GM21723 (cell line): ENCODE measurements at regions not wholly inside any gene's neighbourhood (a gene's known extent, or its start where the extent isn't known, plus 50 kb on each side); places are given as distances from the start of the nearest gene placed in this dataset.

Experiments
- ATAC-seq: cut with Tn5 transposase; IDR thresholded peaks from one replicate; pipeline ENCODE4 v1.9.1; 2021; ENCODE audit warnings: mild to moderate bottlenecking, moderate library complexity; ENCODE audit not compliant: unreplicated experiment

DNA sequence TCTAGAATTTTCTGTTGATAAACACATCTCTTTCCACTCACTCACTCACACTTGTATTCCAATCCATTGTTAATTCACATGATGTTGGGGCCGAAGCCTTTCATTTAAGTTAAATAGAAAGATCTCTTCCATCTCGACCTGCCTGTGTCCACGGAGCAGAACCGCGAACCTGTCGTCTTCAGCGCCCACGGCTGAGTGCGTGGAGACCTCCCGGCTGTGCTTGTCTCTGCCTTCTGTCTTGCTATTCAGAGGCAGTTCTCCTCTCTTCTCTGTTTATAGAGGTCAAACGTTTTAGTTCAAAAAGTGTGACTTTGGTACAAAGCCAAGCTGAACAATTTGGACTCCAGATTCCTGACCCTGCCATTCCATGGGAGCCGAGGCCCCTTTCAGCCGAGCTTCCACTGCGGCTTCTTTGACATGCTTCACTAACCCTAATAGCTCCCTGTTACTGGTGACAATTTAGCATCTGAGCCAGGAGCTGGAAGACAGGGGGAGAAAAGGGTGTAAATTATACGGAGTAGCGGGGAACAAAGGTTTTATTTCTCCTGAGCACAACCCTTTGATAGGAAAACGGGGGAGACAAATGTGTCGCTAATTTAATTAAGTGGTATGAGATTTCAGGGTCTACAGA, 314.4 kb upstream of the IRX4 start:
- no peak for ATAC-seq

DNA sequence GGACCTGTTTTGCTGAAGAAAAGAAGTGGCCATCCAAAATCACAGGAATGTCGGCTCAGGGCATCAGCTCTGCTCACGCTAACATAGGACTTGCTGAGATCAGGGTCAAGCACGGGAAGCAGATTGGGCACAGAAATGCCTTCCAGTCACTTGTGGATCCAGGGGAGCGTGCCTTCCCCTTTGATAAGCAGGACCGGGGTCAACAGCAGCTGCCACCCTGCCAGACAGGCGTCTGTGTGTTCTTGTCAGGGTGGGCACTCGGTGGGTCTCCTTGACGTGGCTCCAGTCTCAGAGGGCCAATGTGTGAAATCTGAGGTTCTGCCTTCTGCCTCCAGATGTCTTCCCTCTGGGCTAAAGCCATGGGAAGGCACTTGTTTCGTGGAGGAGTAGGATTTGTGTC, 313.7 kb upstream of the IRX4 start:
- no peak for ATAC-seq

GRCh38 chr5:2194949-2195348, 312.2 kb upstream of the IRX4 start:
- ATAC-seq: no peak

- no peak for ATAC-seq
These were observed 311.5 kb upstream of the IRX4 start for GRCh38 chr5:2194236-2194555.

DNA sequence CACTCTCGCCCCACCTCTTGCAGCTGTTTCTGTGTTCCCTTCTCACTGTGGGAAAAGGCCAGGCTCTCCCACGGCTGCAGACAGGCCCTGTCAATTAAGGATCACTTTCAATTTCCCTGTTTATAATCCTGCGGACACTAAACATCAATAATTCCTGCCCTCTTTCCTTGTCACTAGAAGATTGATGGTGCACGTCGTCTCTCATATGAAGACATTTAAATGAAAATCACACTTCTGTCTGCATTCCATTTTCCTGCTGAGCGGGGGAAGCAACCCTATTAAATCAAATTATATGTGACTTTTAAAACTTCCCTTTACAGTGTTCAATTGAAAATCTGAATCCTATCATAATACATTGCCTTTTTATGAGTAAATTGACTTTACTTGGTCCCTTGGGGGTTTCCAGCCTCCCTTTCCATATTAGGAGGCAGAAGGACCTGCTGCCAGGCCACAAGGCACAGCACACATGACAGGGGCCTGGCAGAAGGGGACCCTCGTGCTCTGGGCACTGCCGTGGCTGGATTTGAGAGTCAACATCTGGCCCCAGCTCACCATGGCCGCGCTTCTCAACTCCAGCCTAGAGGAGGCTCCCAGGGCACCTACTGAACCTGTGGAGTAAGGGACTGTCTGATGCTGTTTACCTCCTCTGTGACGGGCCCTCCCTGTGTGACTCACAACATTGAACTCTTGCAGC, 311.0 kb upstream of the IRX4 start:
- no peak for ATAC-seq

- no peak for ATAC-seq
These were observed 310.4 kb upstream of the IRX4 start for GRCh38 chr5:2193142-2193541.

GRCh38 chr5:2192496-2192895, 309.8 kb upstream of the IRX4 start:
- no peak for ATAC-seq

- ATAC-seq: no peak
These were observed 309.2 kb upstream of the IRX4 start for GRCh38 chr5:2191972-2192371.

DNA sequence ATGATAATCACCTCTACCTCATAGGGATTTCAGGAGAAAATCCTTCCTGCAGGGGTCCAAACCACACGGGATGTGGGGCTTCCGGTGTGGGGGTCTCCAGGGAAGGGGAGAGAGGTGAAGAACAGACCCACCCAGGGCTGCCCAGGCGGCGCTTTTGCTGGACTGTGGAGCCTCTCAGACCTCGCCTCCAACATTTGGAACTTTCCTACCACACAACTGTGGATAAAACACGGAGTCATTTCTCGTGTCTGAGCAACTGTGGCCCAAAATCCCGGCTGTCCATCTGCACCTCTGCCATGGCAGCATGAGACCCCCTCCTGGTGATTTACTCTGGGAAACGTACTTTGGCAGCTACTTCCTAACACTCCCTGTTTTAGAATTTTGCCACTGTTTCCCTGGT, 307.8 kb upstream of the IRX4 start:
- no peak for ATAC-seq

DNA sequence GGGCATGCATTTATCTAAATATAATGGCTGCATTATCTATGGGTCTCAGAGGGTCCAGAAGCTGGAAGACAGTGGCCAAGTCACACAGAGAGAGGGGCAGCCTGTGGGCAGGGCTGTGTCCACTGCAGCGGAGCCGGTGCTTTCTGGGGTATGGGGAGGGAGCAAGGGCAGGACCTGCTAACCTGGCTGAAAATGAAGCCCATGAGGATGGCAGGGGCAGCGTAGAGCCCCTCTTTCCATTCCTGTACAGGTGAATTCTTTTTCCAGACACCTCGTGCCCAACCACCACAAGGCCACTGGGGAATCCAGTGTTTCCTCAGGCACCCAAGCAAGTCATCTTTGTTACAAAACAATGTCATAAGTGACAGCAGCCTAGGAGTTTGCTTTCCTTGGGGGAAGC, 305.9 kb upstream of the IRX4 start:
- ATAC-seq: no peak

GRCh38 chr5:2188137-2188536, 305.4 kb upstream of the IRX4 start:
- ATAC-seq: no peak

DNA sequence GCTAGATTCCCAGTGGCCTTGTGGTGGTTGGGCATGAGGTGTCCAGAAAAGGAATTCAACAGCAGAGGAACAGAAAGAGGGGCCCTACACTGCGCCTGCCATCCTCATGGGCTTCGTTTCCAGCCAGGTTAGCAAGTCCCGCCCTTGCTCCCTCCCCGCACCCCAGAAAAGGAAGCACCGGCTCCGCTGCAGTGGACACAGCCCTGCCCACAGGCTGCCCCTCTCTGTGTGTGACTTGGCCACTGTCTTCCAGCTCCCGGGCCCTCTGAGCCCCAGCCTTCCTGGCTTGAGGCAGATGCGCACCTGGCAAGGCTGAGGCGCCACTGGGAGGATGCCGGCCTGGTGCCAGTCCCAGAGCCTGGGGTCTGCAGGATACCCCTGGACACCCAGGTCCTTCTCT, 305.0 kb upstream of the IRX4 start:
- no peak for ATAC-seq

DNA sequence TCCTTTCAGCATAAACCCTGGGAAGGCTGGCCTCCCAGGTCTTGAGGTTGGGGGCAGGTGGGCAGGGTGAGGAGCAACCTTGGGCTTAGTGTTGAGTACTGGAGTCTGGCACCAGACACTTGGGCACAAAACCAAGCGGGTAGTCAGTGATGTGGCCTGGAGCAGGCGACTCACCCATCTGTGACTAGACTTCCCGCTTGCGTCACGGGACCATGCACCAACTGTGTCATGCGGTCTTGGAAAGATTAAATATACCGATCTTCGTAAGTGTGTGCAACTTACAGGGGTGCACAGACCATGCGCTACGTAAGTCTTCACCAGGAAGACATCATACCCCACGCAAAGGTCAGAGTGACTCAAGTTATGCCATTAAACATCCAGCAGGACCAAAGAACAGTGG, 304.4 kb upstream of the IRX4 start:
- ATAC-seq: no peak

GRCh38 chr5:2186472-2187015, 303.8 kb upstream of the IRX4 start:
- ATAC-seq: no peak

- no peak for ATAC-seq
These were observed 303.1 kb upstream of the IRX4 start for GRCh38 chr5:2185646-2186471.

DNA sequence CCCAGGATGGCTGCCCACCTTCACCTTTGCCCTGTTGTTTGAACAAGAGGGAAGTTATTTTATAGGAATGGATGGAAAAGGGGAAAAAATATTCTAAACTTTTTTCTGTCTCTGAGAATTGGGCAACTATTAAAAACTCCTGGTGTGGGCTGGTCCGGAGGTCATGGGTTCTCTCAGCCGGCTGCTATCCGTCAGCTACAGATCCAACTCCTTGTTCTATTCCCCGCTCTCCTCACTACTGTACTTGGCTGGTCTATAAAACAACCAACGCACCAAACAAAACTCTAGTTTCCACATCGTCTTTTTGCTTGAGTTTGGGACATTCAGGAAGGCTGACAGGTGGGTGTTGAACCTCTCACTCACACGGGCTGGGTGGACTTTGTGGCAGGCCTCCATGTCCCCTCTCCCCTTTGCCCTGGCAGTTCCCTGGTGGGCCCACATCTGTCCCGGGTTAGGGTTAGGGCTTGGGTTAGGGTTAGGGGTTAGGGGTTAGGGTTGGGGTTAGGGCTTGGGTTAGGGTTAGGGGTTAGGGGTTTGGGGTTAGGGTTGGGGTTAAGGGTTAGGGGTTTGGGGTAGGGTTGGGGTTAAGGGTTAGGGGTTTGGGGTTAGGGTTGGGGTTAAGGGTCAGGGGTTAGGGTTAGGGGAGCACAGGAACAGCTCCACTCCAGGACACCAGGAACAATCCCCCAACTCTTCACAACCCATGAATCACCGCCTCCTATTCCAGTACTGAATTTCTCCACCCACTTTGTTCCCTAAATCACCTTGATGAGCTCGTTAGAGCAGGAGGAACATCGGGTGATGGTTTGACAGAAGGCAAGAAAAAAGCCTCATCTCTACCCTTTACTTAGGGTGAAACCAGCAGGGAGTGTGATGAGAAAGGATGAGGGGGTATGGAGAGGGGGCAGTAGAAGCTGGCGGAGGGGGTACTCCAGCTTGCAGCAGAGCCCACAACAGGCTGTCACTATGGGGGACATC, 302.1 kb upstream of the IRX4 start:
- no peak for ATAC-seq

- no peak for ATAC-seq
These were observed 301.3 kb upstream of the IRX4 start for GRCh38 chr5:2184026-2184366.

DNA sequence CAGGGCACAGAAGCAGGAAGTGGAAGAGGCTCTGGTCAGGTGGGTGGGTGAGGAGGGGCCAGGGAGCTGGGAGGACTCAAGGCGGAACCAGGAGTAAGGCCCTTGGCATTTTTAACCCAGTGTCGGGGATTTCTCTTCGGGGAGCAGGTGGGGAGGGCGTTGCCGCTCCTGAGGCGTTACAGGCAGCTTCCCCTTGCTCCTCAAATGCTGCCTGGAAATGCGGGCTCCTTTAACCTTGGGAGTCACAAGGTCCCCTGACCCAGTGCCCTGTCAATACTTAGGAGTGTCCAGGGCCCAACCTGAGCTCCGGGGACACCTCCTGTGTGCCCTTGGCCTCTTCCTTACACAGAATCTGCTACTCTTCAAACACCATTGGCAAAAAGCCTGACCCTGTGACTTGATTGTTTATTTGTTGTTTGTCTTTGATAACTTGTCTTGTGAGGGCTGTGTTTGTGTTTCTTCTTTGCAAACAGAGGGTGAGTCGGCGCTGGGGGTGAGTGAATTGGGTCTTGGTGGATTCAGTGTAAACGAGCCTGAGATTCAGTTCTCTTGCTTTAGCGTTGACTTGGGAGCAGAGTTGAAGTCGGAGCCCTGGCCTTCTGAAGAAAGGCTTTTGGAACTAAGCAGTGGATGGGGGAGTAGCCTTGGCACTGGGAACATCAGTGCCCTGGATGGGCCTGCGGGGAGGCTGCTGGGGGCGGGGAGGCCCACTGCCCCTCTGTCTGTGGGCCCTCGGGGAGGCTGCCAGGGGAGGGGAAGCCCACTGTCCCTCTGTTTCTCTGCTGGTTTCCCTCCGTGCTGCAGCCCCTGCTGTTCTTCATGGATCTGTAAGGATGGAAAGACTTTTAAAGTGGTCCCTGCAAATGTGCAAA, 300.7 kb upstream of the IRX4 start:
- ATAC-seq: no peak

DNA sequence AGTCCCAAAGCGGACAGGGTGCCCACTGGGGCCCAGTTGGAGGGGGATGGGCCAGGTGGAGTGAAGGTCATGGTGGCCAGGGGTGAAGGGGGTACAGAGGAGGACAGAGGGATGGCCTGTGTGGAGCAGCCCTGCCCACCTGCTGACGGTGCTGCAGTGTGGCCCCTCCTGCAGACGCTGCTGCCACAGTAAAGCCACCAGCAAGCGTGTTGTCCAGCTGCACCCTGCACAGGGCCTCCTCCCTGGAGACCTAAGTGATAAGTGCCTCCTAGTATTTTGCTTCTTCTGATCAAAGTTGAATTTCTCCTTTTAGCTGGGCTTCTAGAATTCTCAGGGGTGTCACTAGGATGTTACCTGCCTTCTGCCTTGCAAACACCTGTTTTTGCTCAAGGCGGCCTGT, 299.3 kb upstream of the IRX4 start:
- ATAC-seq: no peak

DNA sequence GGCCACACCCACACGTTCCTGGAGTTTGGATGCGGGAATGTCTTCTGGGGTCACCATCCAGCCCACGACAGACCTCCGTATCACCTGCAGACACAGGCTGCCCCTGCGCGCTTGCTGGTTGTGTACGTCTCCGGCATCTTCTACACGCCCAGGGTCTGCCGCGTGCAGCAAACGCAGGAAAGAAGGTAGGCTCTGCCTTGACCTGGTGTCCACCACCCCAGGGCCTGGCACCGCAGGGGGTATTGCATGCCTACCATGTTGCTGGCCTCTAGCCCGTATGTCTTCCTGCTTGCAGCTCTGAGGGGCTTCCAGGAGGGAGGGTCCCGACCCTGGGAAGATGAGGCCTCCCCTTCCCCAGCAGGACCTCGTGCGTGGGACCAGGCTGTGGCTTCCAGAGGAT, 298.8 kb upstream of the IRX4 start:
- ATAC-seq: no peak
